NCI-H2227 treated with DMSO at 0.1 percent for 48 hours (cell line): ENCODE measurements at regions not wholly inside any gene's neighbourhood (a gene's known extent, or its start where the extent isn't known, plus 50 kb on each side); places are given as distances from the start of the nearest gene placed in this dataset.

Experiments
- DNase-seq: peaks from one replicate; lab custom pipeline; 2025; lab: John Stamatoyannopoulos, UW

- DNase-seq, result no peak
These were observed 184.2 kb upstream of the FOXN3 start for GRCh38 chr14:89600950-89601826.

- no peak for DNase-seq
These were observed 183.0 kb upstream of the FOXN3 start for GRCh38 chr14:89600029-89600428.

GRCh38 chr14:89598548-89599186 lies 181.6 kb upstream of the FOXN3 start:
- no peak for DNase-seq

GRCh38 chr14:89592961-89593360 lies 175.9 kb upstream of the FOXN3 start:
- DNase-seq, result no peak

GRCh38 chr14:89589400-89590118 lies 172.5 kb upstream of the FOXN3 start:
- no peak for DNase-seq

- DNase-seq, result no peak
These were observed 171.8 kb upstream of the FOXN3 start for GRCh38 chr14:89588840-89589296.

- DNase-seq, result no peak
These were observed 171.0 kb upstream of the FOXN3 start for GRCh38 chr14:89588016-89588415.

- no peak for DNase-seq
These were observed 170.0 kb upstream of the FOXN3 start for GRCh38 chr14:89587136-89587420.

GRCh38 chr14:89586258-89587135 lies 169.5 kb upstream of the FOXN3 start:
- DNase-seq, result no peak

GRCh38 chr14:89578156-89578555 lies 161.1 kb upstream of the FOXN3 start:
- DNase-seq, result no peak

GRCh38 chr14:89576960-89577359 lies 159.9 kb upstream of the FOXN3 start:
- no peak for DNase-seq

- DNase-seq, result peak; percentile 14
These were observed 159.3 kb upstream of the FOXN3 start for GRCh38 chr14:89576145-89576927.

GRCh38 chr14:89575386-89576061 lies 158.5 kb upstream of the FOXN3 start:
- no peak for DNase-seq

- DNase-seq, result no peak
These were observed 157.4 kb upstream of the FOXN3 start for GRCh38 chr14:89574420-89574819.

- DNase-seq, result no peak
These were observed 156.3 kb upstream of the FOXN3 start for GRCh38 chr14:89573399-89573657.

GRCh38 chr14:89572596-89573398 lies 155.8 kb upstream of the FOXN3 start:
- no peak for DNase-seq

GRCh38 chr14:89571491-89571890 lies 154.5 kb upstream of the FOXN3 start:
- DNase-seq, result no peak

- no peak for DNase-seq
These were observed 149.8 kb upstream of the FOXN3 start for GRCh38 chr14:89566644-89567415.

- no peak for DNase-seq
These were observed 149.1 kb upstream of the FOXN3 start for GRCh38 chr14:89566180-89566579.
